22Rv1 (cell line): ENCODE measurements at regions not wholly inside any gene's neighbourhood (a gene's known extent, or its start where the extent isn't known, plus 50 kb on each side); places are given as distances from the start of the nearest gene placed in this dataset.

Source experiments
- CTCF ChIP-seq: fragments of 450-650 bp; IDR thresholded peaks from 2 replicates; pipeline ENCODE4 v1.5.1; 2017; ENCODE audit warnings: mild to moderate bottlenecking
- ZFX ChIP-seq: fragments of 450-650 bp; IDR thresholded peaks from 2 replicates; pipeline ENCODE4 v1.6.1; 2017; ENCODE audit warnings: antibody characterized with exemption, borderline replicate concordance

DNA sequence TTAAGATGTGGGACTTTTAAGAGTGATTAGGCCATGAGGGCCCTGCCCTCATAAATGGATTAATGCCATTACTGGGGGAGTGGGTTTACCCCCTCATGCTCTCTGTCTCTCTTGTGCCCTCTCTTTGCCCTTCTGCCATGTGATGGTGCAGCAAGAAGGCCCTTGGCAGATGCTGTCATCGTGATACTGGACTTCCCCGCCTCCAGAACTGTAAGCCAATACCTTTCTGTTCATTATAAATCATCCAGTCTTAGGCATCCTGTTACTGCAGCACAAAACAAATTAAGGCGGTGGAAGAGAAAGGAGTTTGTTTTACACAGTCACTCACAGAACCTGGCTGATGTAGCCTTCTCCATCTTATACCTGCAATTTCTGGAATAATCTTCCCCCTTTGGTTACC lies 360.3 kb upstream of the TBL1XR1 start:
- no peak for TF ChIP-seq CTCF
- TF ChIP-seq ZFX, result no peak
